IPS-18a (cell line): ENCODE measurements at regions not wholly inside any gene's neighbourhood (a gene's known extent, or its start where the extent isn't known, plus 50 kb on each side); places are given as distances from the start of the nearest gene placed in this dataset.

ENCODE experiments used
- H3K27ac ChIP-seq: one replicate; pipeline ENCODE4 v1.5.1; 2013; ENCODE audit warnings: low read length
- H3K27me3 ChIP-seq: one replicate; pipeline ENCODE4 v1.6.1; 2013; ENCODE audit warnings: mild to moderate bottlenecking, low read length; ENCODE audit not compliant: control insufficient read depth, insufficient read depth
- H3K36me3 ChIP-seq: one replicate; pipeline ENCODE4 v1.6.1; 2013; ENCODE audit warnings: low read depth, low read length; ENCODE audit not compliant: control insufficient read depth
- H3K4me1 ChIP-seq: one replicate; pipeline ENCODE4 v1.6.1; 2013; ENCODE audit warnings: low read depth, low read length; ENCODE audit not compliant: control insufficient read depth
- H3K4me3 ChIP-seq: one replicate; pipeline ENCODE4 v1.5.1; 2013; ENCODE audit warnings: low read length
- H3K9ac ChIP-seq: one replicate; pipeline ENCODE4 v1.6.1; 2013; ENCODE audit warnings: mild to moderate bottlenecking, low read length, moderate library complexity
- H3K9me3 ChIP-seq: one replicate; pipeline ENCODE4 v1.6.1; 2013; ENCODE audit warnings: low read depth, low read length; ENCODE audit not compliant: control insufficient read depth

DNA sequence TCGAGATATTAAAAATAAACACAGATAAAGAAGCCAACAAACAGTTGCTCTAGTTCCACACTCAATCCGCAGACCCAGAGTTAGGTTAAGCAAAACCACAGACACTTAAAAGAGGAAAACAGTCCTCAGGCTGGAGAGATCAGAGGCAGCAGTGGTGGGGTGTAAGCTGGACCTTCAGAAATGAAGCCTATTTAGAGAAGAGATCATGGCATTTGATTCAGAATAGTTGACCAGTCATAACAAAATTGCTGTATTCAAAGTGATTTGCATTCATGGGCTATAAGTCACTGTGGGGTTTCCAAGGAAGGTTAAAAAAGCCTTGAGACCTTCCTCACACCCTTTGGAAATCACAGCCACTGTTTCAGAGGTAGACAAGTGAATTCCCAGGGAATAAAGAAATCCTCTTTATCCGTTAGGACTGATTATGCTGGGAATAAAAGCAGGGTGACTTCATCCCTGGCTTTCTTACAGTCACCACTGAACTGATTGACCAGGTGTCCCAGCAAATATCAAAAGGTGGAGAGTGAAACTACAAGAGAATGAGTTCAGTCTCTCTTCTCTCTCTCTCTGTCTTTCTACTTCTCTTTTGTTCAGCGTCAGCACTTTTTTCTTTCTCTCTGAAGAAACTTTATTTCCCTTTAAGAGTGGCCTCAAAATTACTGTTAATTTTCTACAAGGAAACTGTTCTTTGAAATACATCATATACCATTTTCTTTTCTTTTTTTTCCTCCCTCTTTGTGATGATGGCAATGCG lies 171.8 kb upstream of the PIK3C3 start:
- Histone ChIP-seq H3K4me1 (no peaks in the 10 kb centered on the region), H3K9ac (no peak overlapping the region), H3K4me3 (no peak overlapping the region), H3K27me3 (no peaks in the 10 kb centered on the region), H3K36me3 (no peaks in the 10 kb centered on the region), H3K27ac (no peak overlapping the region), H3K9me3 (no peaks in the 10 kb centered on the region)

GRCh38 chr18:41771973-41772372 lies 183.1 kb upstream of the PIK3C3 start:
- H3K4me1 ChIP-seq, result no peaks in the 10 kb centered on the region
- H3K4me3 ChIP-seq, result no peak overlapping the region
- H3K27me3 ChIP-seq, result no peaks in the 10 kb centered on the region
- no peak overlapping the region for H3K9ac ChIP-seq
- H3K9me3 ChIP-seq, result no peaks in the 10 kb centered on the region
- H3K27ac ChIP-seq, result no peak overlapping the region
- no peaks in the 10 kb centered on the region for H3K36me3 ChIP-seq

DNA sequence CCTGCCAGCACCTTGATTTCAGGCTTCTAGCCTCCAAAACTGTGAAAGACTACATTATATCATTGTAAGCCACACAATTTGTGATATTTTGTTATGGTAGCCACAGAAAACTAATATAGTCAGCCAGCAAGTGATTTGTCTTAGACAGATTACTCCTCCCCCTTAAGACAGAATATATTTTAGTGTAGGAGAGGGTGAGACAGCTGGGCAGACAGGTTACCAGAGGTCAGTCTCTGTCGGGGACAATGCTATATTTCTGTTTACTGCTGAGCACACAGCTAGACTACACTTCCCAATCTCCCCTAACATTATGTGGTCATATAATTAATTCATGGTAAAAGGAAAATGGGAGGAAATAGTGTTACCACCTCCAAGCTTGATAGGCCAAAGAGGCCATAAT lies 185.8 kb upstream of the PIK3C3 start:
- Histone ChIP-seq H3K4me1 (no peaks in the 10 kb centered on the region), H3K36me3 (no peaks in the 10 kb centered on the region), H3K27me3 (no peaks in the 10 kb centered on the region), H3K9me3 (no peaks in the 10 kb centered on the region), H3K4me3 (no peak overlapping the region), H3K27ac (no peak overlapping the region), H3K9ac (no peak overlapping the region)

GRCh38 chr18:41768467-41768866 lies 186.6 kb upstream of the PIK3C3 start:
- Histone ChIP-seq H3K27me3 (no peaks in the 10 kb centered on the region), H3K4me1 (no peaks in the 10 kb centered on the region), H3K27ac (no peak overlapping the region), H3K9me3 (no peaks in the 10 kb centered on the region), H3K9ac (no peak overlapping the region), H3K4me3 (no peak overlapping the region), H3K36me3 (no peaks in the 10 kb centered on the region)

GRCh38 chr18:41767960-41768359 lies 187.1 kb upstream of the PIK3C3 start:
- Histone ChIP-seq H3K9me3 (no peaks in the 10 kb centered on the region), H3K36me3 (no peaks in the 10 kb centered on the region), H3K9ac (no peak overlapping the region), H3K27me3 (no peaks in the 10 kb centered on the region), H3K27ac (no peak overlapping the region), H3K4me1 (no peaks in the 10 kb centered on the region), H3K4me3 (no peak overlapping the region)

- no peaks in the 10 kb centered on the region for H3K27me3 ChIP-seq
- no peak overlapping the region for H3K9ac ChIP-seq
- no peaks in the 10 kb centered on the region for H3K4me1 ChIP-seq
- H3K36me3 ChIP-seq, result no peaks in the 10 kb centered on the region
- no peaks in the 10 kb centered on the region for H3K9me3 ChIP-seq
- H3K4me3 ChIP-seq, result no peak overlapping the region
- no peak overlapping the region for H3K27ac ChIP-seq
These were observed 189.6 kb upstream of the PIK3C3 start for GRCh38 chr18:41765460-41765859.

DNA sequence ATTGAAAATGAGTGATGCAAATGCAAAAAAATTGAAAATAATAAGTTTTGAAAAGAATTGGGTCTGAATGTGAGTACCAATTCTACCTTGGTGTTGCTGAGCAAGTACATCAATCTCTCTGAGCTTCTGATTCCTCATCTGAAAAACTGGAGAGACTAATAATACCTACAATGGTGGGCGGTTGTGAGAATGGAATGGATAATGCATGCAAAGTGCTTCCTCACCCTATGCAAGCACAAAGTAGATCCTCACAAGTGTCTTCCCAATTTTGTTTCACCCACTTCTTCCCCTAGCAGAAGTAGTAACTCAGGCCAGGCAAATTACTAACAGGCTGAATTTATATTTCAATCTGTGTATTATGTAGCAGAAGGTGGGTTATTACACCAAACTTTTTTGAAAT lies 191.7 kb upstream of the PIK3C3 start:
- no peak overlapping the region for H3K4me3 ChIP-seq
- no peak overlapping the region for H3K27ac ChIP-seq
- no peaks in the 10 kb centered on the region for H3K4me1 ChIP-seq
- no peaks in the 10 kb centered on the region for H3K27me3 ChIP-seq
- H3K9ac ChIP-seq, result no peak overlapping the region
- H3K36me3 ChIP-seq, result no peaks in the 10 kb centered on the region
- H3K9me3 ChIP-seq, result no peaks in the 10 kb centered on the region

GRCh38 chr18:41761333-41762018 lies 193.6 kb upstream of the PIK3C3 start:
- Histone ChIP-seq H3K27me3 (no peaks in the 10 kb centered on the region), H3K36me3 (no peaks in the 10 kb centered on the region), H3K27ac (no peak overlapping the region), H3K9me3 (no peaks in the 10 kb centered on the region), H3K4me1 (peaks cover 4% of the 10 kb centered on the region), H3K9ac (no peak overlapping the region), H3K4me3 (no peak overlapping the region)

DNA sequence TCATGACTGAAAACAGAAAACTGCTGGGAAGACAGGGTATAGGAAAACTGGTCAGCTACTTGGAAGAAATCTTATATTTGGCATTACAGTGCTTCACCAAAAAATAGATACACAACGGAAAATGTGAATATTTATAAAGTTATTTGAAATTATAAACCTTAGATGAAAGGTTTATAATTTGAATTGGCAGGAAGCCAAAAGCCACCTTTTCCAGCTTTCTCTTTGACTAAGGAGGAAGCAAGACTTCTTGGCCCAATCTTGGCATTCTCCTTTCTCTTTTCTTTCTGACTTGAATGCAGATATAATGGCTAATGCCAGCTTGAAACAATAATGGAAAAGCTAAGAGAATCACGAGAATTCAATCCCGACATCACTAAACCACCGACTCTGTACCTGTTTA lies 196.5 kb upstream of the PIK3C3 start:
- no peak overlapping the region for H3K9ac ChIP-seq
- H3K27ac ChIP-seq, result no peak overlapping the region

GRCh38 chr18:41756141-41756540 lies 198.9 kb upstream of the PIK3C3 start:
- peaks cover 9% of the 10 kb centered on the region for H3K4me1 ChIP-seq
- H3K4me3 ChIP-seq, result no peak overlapping the region
- no peaks in the 10 kb centered on the region for H3K9me3 ChIP-seq
- no peak overlapping the region for H3K27ac ChIP-seq
- H3K9ac ChIP-seq, result no peak overlapping the region
- no peaks in the 10 kb centered on the region for H3K27me3 ChIP-seq
- H3K36me3 ChIP-seq, result no peaks in the 10 kb centered on the region

More for the DNA sequence above, 196.5 kb upstream of the PIK3C3 start:
- Histone ChIP-seq H3K27me3 (no peaks in the 10 kb centered on the region), H3K4me3 (no peak overlapping the region), H3K36me3 (no peaks in the 10 kb centered on the region), H3K4me1 (peaks cover 9% of the 10 kb centered on the region), H3K9me3 (no peaks in the 10 kb centered on the region)

GRCh38 chr18:41754332-41754731 lies 200.7 kb upstream of the PIK3C3 start:
- Histone ChIP-seq H3K9me3 (no peaks in the 10 kb centered on the region), H3K27me3 (no peaks in the 10 kb centered on the region), H3K27ac (no peak overlapping the region), H3K9ac (no peak overlapping the region), H3K4me3 (no peak overlapping the region), H3K36me3 (no peaks in the 10 kb centered on the region), H3K4me1 (peaks cover 9% of the 10 kb centered on the region)

GRCh38 chr18:41753826-41754225 lies 201.2 kb upstream of the PIK3C3 start:
- H3K4me3 ChIP-seq, result no peak overlapping the region
- no peaks in the 10 kb centered on the region for H3K36me3 ChIP-seq
- peaks cover 9% of the 10 kb centered on the region for H3K4me1 ChIP-seq
- no peak overlapping the region for H3K9ac ChIP-seq
- H3K27me3 ChIP-seq, result no peaks in the 10 kb centered on the region
- no peaks in the 10 kb centered on the region for H3K9me3 ChIP-seq
- no peak overlapping the region for H3K27ac ChIP-seq
